ENCODE measurements at regions not wholly inside any gene's neighbourhood (a gene's known extent, or its start where the extent isn't known, plus 50 kb on each side); places are given as distances from the start of the nearest gene placed in this dataset.

DNA sequence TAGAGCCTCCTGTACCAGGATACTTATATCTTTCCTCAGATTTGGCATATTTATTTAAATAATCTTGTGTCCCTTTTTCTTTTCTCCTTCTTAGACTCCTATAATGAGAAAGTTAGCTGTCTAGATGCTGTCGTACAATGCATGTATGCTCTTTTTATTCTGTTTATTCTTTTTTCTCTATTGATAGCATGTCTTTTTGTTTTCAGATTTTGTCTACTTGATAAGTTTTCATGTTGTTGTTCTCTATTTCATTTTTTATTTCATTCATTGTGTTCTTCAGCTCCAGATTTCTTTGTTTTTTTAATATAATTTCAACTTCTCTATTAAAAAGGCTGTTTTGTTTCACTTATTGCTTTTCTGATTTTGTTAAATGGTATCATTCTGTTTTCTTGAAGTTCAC is 674.3 kb upstream of the POU3F3 start:
- TF ChIP-seq, protein P1, sequence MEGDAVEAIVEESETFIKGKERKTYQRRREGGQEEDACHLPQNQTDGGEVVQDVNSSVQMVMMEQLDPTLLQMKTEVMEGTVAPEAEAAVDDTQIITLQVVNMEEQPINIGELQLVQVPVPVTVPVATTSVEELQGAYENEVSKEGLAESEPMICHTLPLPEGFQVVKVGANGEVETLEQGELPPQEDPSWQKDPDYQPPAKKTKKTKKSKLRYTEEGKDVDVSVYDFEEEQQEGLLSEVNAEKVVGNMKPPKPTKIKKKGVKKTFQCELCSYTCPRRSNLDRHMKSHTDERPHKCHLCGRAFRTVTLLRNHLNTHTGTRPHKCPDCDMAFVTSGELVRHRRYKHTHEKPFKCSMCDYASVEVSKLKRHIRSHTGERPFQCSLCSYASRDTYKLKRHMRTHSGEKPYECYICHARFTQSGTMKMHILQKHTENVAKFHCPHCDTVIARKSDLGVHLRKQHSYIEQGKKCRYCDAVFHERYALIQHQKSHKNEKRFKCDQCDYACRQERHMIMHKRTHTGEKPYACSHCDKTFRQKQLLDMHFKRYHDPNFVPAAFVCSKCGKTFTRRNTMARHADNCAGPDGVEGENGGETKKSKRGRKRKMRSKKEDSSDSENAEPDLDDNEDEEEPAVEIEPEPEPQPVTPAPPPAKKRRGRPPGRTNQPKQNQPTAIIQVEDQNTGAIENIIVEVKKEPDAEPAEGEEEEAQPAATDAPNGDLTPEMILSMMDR (IDR thresholded peaks at IDR 0.05) = no peak
- no peak for TF ChIP-seq POLR2A (IDR thresholded peaks at IDR 0.05)
- no peak for TF ChIP-seq EP300 (IDR thresholded peaks at IDR 0.05)
